Testis (tissue), 2 donors: ENCODE measurements at regions not wholly inside any gene's neighbourhood (a gene's known extent, or its start where the extent isn't known, plus 50 kb on each side); places are given as distances from the start of the nearest gene placed in this dataset.

Experiments
- DNase-seq: peaks from one replicate; pipeline ENCODE4 v3.0.0-alpha.2; 2019
- H3K27ac ChIP-seq, 2 donors: fragments of 200-600 bp; sonication (generic); one replicate each; pipeline ENCODE4 v1.5.1; 2019
- H3K27me3 ChIP-seq: fragments of 200-600 bp; sonication (generic); one replicate; pipeline ENCODE4 v1.5.1; 2019
- H3K36me3 ChIP-seq: fragments of 200-600 bp; sonication (generic); one replicate; pipeline ENCODE4 v1.5.1; 2017; ENCODE audit warnings: low read depth; ENCODE audit errors: missing control alignments
- H3K4me1 ChIP-seq: fragments of 200-600 bp; sonication (generic); one replicate; pipeline ENCODE4 v1.5.1; 2019
- H3K4me3 ChIP-seq, 2 donors: fragments of 200-600 bp; sonication (generic); one replicate each; pipeline ENCODE4 v1.5.1; 2017 to 2019
- H3K9me3 ChIP-seq: fragments of 200-600 bp; sonication (generic); one replicate; pipeline ENCODE4 v1.5.1; 2017
- CTCF ChIP-seq, 3 experiments: fragments of 450-650 bp in 2 of 3; fragments of 200-600 bp in 1 of 3; sonication (generic) in 1 of 3; IDR thresholded peaks; one replicate each; pipeline ENCODE4 v1.5.1; 2016 to 2019; ENCODE audit warnings: antibody characterized with exemption in 3 of 3, mild to moderate bottlenecking in 2 of 3, moderate library complexity in 1 of 3
- POLR2A ChIP-seq: fragments of 450-650 bp; IDR thresholded peaks from one replicate; pipeline ENCODE4 v1.6.1; 2017; ENCODE audit warnings: antibody characterized with exemption, mild to moderate bottlenecking, moderate library complexity
- WGBS, 2 donors: methylation state at CpG; one replicate each; pipeline ENCODE4 v1.1.5; 2018; 5-methylcytosine and 5-hydroxymethylcytosine counted together
- intact Hi-C: fragments of 100-400 bp; cut with DNase I; formaldehyde crosslinking; loops from one replicate; pipeline ENCODE4 v1.15.1; 2023; ENCODE audit warnings: low total_unique reads

- Histone ChIP-seq H3K27me3 (no peaks in the 10 kb centered on the region), H3K4me1 (no peaks in the 10 kb centered on the region), H3K27ac (no peak overlapping the region), H3K4me3 (no peak overlapping the region), H3K36me3 (no peaks in the 10 kb centered on the region), H3K9me3 (no peaks in the 10 kb centered on the region)
- 91 to 97% methylated on average over 4 of the region's 4 CpGs for WGBS, 2 donors
- TF ChIP-seq POLR2A (no peak), CTCF (IDR thresholded peaks at IDR 0.05) (no peak)
- intact Hi-C loops: no loop called here
- no peak for DNase-seq
Observed at GRCh38 chr5:89934069-89934468, 475.5 kb downstream of the CETN3 start.

- H3K4me1 ChIP-seq: no peaks in the 10 kb centered on the region
- WGBS, 2 donors: 69% methylated on average over 2 of the region's 2 CpGs
- H3K4me3 ChIP-seq: no peak overlapping the region
- H3K27me3 ChIP-seq: no peaks in the 10 kb centered on the region
- no peak for DNase-seq
- H3K27ac ChIP-seq: no peak overlapping the region
- intact Hi-C loops: no loop called here
- H3K9me3 ChIP-seq: no peaks in the 10 kb centered on the region
- no peak for TF ChIP-seq POLR2A
- TF ChIP-seq CTCF (IDR thresholded peaks at IDR 0.05): no peak
- H3K36me3 ChIP-seq: no peaks in the 10 kb centered on the region
Observed at GRCh38 chr5:89932771-89933181, 476.8 kb downstream of the CETN3 start.

GRCh38 chr5:89930591-89931392 lies 478.8 kb downstream of the CETN3 start:
- intact Hi-C loops: no loop called here
- no peak for DNase-seq
- Histone ChIP-seq H3K9me3 (no peaks in the 10 kb centered on the region), H3K4me3 (no peak overlapping the region), H3K36me3 (no peaks in the 10 kb centered on the region), H3K4me1 (no peaks in the 10 kb centered on the region), H3K27ac (no peak overlapping the region), H3K27me3 (no peaks in the 10 kb centered on the region)
- TF ChIP-seq POLR2A (no peak), CTCF (IDR thresholded peaks at IDR 0.05) (no peak)
- WGBS, 2 donors: 40 to 44% methylated on average over 5 of the region's 5 CpGs

- no peaks in the 10 kb centered on the region for H3K4me1 ChIP-seq
- no peak for TF ChIP-seq POLR2A
- TF ChIP-seq CTCF (IDR thresholded peaks at IDR 0.05): no peak
- no peaks in the 10 kb centered on the region for H3K27me3 ChIP-seq
- H3K4me3 ChIP-seq: no peak overlapping the region
- no peaks in the 10 kb centered on the region for H3K9me3 ChIP-seq
- H3K36me3 ChIP-seq: no peaks in the 10 kb centered on the region
- no peak overlapping the region for H3K27ac ChIP-seq
- 88 to 95% methylated on average over 1 of the region's 1 CpG for WGBS, 2 donors
- intact Hi-C loops: no loop called here
- no peak for DNase-seq
Observed at GRCh38 chr5:89929834-89930233, 479.7 kb downstream of the CETN3 start.

- no peak overlapping the region for H3K4me3 ChIP-seq
- DNase-seq: no peak
- no peaks in the 10 kb centered on the region for H3K27me3 ChIP-seq
- H3K27ac ChIP-seq: no peak overlapping the region
- no peaks in the 10 kb centered on the region for H3K36me3 ChIP-seq
- H3K4me1 ChIP-seq: no peaks in the 10 kb centered on the region
- intact Hi-C loops: no loop called here
- H3K9me3 ChIP-seq: no peaks in the 10 kb centered on the region
- no peak for TF ChIP-seq POLR2A
- no peak for TF ChIP-seq CTCF (IDR thresholded peaks at IDR 0.05)
- 85 to 86% methylated on average over 2 of the region's 2 CpGs for WGBS, 2 donors
Observed at GRCh38 chr5:89929173-89929572, 480.4 kb downstream of the CETN3 start.
